Lung (tissue), 12 donors: ENCODE measurements at regions not wholly inside any gene's neighbourhood (a gene's known extent, or its start where the extent isn't known, plus 50 kb on each side); places are given as distances from the start of the nearest gene placed in this dataset. TPM values are rescaled to one million over a fixed set of nuclear protein-coding genes. Genes with fewer than 3 reads are reported as not detected.

Source experiments
- ATAC-seq: fragments of 200-7000 bp; cut with Tn5 transposase; one replicate; pipeline ENCODE4 v1.9.1; 2020; ENCODE audit warnings: moderate number of reproducible peaks; ENCODE audit not compliant: insufficient read depth, low FRiP score
- DNase-seq, 3 donors: peaks; one replicate each; pipeline ENCODE4 v3.0.0-alpha.2; 2013 to 2017
- H3K27ac ChIP-seq, 2 donors: one replicate each; pipeline ENCODE4 v1.5.1; 2013; ENCODE audit warnings: mild to moderate bottlenecking in 2 of 2, moderate library complexity in 2 of 2, control low read depth in 1 of 2, inconsistent platforms in 1 of 2, low read depth in 1 of 2, low read length in 1 of 2
- H3K27me3 ChIP-seq, 3 donors: one replicate each; pipeline ENCODE4 v1.5.1; 2013; ENCODE audit warnings: low read length in 2 of 3; ENCODE audit not compliant: control insufficient read depth in 3 of 3, insufficient read depth in 3 of 3
- H3K36me3 ChIP-seq, 4 donors: one replicate each; pipeline ENCODE4 v1.5.1; 2013; ENCODE audit warnings: low read length in 4 of 4, mild to moderate bottlenecking in 1 of 4, moderate library complexity in 1 of 4; ENCODE audit not compliant: control insufficient read depth in 4 of 4, insufficient read depth in 4 of 4
- H3K4me1 ChIP-seq, 5 donors: one replicate each; pipeline ENCODE4 v1.5.1; 2013; ENCODE audit warnings: low read length in 5 of 5, mild to moderate bottlenecking in 2 of 5, moderate library complexity in 1 of 5; ENCODE audit not compliant: control insufficient read depth in 5 of 5, insufficient read depth in 5 of 5
- H3K4me3 ChIP-seq: one replicate; pipeline ENCODE4 v1.5.1; 2013; ENCODE audit warnings: mild to moderate bottlenecking, control low read depth, moderate library complexity
- H3K9ac ChIP-seq, 2 donors: one replicate each; pipeline ENCODE4 v1.5.1; 2013; ENCODE audit warnings: low read length in 2 of 2, control low read depth in 1 of 2; ENCODE audit not compliant: insufficient read depth in 1 of 2
- H3K9me3 ChIP-seq, 4 donors: one replicate each; pipeline ENCODE4 v1.5.1; 2013; ENCODE audit warnings: low read length in 3 of 4, mild to moderate bottlenecking in 1 of 4, moderate library complexity in 1 of 4; ENCODE audit not compliant: control insufficient read depth in 4 of 4, insufficient read depth in 3 of 4
- CTCF ChIP-seq: IDR thresholded peaks from 2 replicates; pipeline ENCODE4 v1.5.1; 2012; ENCODE audit warnings: mild to moderate bottlenecking; ENCODE audit errors: control extremely low read depth, extremely low read depth
- small RNA-seq: library from RNA; depleted of rRNA; stranded (forward); fragments of <200 nt; gene quantifications from one replicate; pipeline ENCODE3, GENCODE V24; 2014; ENCODE audit warnings: low replicate concordance
- donor health status: control.
- donor health status: control.
- donor health status: Bipolar disorder and iron deficiency.
- donor health status: healthy.
- donor health status: DM: yes; HTN: yes; CAD: no.

- no peak for TF ChIP-seq CTCF
- H3K9ac ChIP-seq: no peak overlapping the region
- no peak overlapping the region for H3K4me3 ChIP-seq
- H3K36me3 ChIP-seq: no peaks in the 10 kb centered on the region
- peaks cover 0 to 11% (median 0%) of the 10 kb centered on the region in 5 donors for H3K4me1 ChIP-seq
- DNase-seq (no peak), ATAC-seq (no peak)
- no peak overlapping the region for H3K27ac ChIP-seq
- no peaks in the 10 kb centered on the region for H3K27me3 ChIP-seq
- peaks cover 0 to 9% (median 4%) of the 10 kb centered on the region in 4 donors for H3K9me3 ChIP-seq
Observed at GRCh38 chr6:47427680-47428079, 49.9 kb upstream of the CD2AP start.

Small RNA genes lying in the stretch of these regions (small RNA-seq; reads per million reads assigned to genes)
- gene B3GNTL1P2: not detected
